AG09319 (cell line): ENCODE measurements at regions not wholly inside any gene's neighbourhood (a gene's known extent, or its start where the extent isn't known, plus 50 kb on each side); places are given as distances from the start of the nearest gene placed in this dataset.
"Not testable (repeated sequence)": the region's sequence is repeated elsewhere in the genome, so short reads cannot be mapped to it uniquely, and the experiment has no call there.

ENCODE experiments used
- DNase-seq: peaks from one replicate; pipeline ENCODE4 v3.0.0-alpha.2; 2010; ENCODE audit warnings: low read depth; ENCODE audit errors: extremely low read depth
- CTCF ChIP-seq: IDR thresholded peaks from 2 replicates; pipeline ENCODE4 v1.5.1; 2011; ENCODE audit warnings: low read depth, mild to moderate bottlenecking, inconsistent platforms, low read length, moderate library complexity

GRCh38 chr2:187206471-187206870, 241.6 kb downstream of the CALCRL start:
- TF ChIP-seq CTCF: no peak
- no peak for DNase-seq

GRCh38 chr2:187206071-187206470, 242.0 kb downstream of the CALCRL start:
- DNase-seq: no peak
- TF ChIP-seq CTCF: no peak

- no peak for DNase-seq
- TF ChIP-seq CTCF: no peak
Measured at GRCh38 chr2:187198136-187198535, 249.9 kb downstream of the CALCRL start.

- no peak for TF ChIP-seq CTCF
- no peak for DNase-seq
Measured at GRCh38 chr2:187194049-187194448, 254.0 kb downstream of the CALCRL start.

GRCh38 chr2:187188783-187189631, 259.0 kb downstream of the CALCRL start:
- DNase-seq: no peak
- TF ChIP-seq CTCF: no peak

GRCh38 chr2:187187519-187187918, 260.5 kb downstream of the CALCRL start:
- TF ChIP-seq CTCF: no peak
- no peak for DNase-seq

- no peak for TF ChIP-seq CTCF
- no peak for DNase-seq
Measured at GRCh38 chr2:187180529-187180928, 267.5 kb downstream of the CALCRL start.

GRCh38 chr2:187178876-187179275, 269.2 kb downstream of the CALCRL start:
- DNase-seq: not testable (repeated sequence)
